ENCODE measurements at regions not wholly inside any gene's neighbourhood (a gene's known extent, or its start where the extent isn't known, plus 50 kb on each side); places are given as distances from the start of the nearest gene placed in this dataset.
A peak's percentile ranks its signal among the peaks of the same experiment; 100 is the strongest.

GRCh38 chr3:168168743-168169142, 73.0 kb upstream of the GOLIM4 start:
- no peaks in the 10 kb centered on the region for H3K27me3 ChIP-seq (ENCODE audit: low read depth)
- no peak for TF ChIP-seq CTCF (IDR thresholded peaks at IDR 0.05; ENCODE audit: borderline replicate concordance)
- H3K9me3 ChIP-seq (replicated peaks): no peaks in the 10 kb centered on the region
- DNase-seq: no peak
- intact Hi-C loops (cut with micrococcal nuclease): no loop called here
- H3K4me1 ChIP-seq: no peaks in the 10 kb centered on the region
- no peak overlapping the region for H3K4me3 ChIP-seq
- H3K36me3 ChIP-seq: no peaks in the 10 kb centered on the region
- H3K27ac ChIP-seq (replicated peaks): no peak overlapping the region

GRCh38 chr3:168165390-168166269, 69.9 kb upstream of the GOLIM4 start:
- no peak for DNase-seq
- H3K27ac ChIP-seq (replicated peaks): peak overlapping the region; percentile 49
- intact Hi-C loops (cut with micrococcal nuclease): loop anchor here (1.0 kb wide), 1 partner anchor 118 kb away; no protein-coding TSS in a partner anchor
- TF ChIP-seq CTCF (IDR thresholded peaks at IDR 0.05; ENCODE audit: borderline replicate concordance): peak; percentile 83
- no peaks in the 10 kb centered on the region for H3K27me3 ChIP-seq (ENCODE audit: low read depth)
- peak overlapping the region; percentile 32 for H3K4me3 ChIP-seq
- H3K9me3 ChIP-seq (replicated peaks): no peaks in the 10 kb centered on the region
- no peaks in the 10 kb centered on the region for H3K36me3 ChIP-seq
- H3K4me1 ChIP-seq: no peaks in the 10 kb centered on the region

- Histone ChIP-seq H3K27me3 (ENCODE audit: low read depth) (no peaks in the 10 kb centered on the region), H3K27ac (replicated peaks) (no peak overlapping the region), H3K9me3 (replicated peaks) (no peaks in the 10 kb centered on the region), H3K4me1 (no peaks in the 10 kb centered on the region), H3K36me3 (no peaks in the 10 kb centered on the region), H3K4me3 (no peak overlapping the region)
- TF ChIP-seq CTCF (IDR thresholded peaks at IDR 0.05; ENCODE audit: borderline replicate concordance): no peak
- no peak for DNase-seq
- intact Hi-C loops (cut with micrococcal nuclease): no loop called here
Observed at GRCh38 chr3:168162172-168162571, 66.4 kb upstream of the GOLIM4 start.

GRCh38 chr3:168161696-168162095, 66.0 kb upstream of the GOLIM4 start:
- H3K27ac ChIP-seq (replicated peaks): peak overlapping the region; percentile 21
- H3K4me3 ChIP-seq: no peak overlapping the region
- no peaks in the 10 kb centered on the region for H3K36me3 ChIP-seq
- DNase-seq: no peak
- no peak for TF ChIP-seq CTCF (IDR thresholded peaks at IDR 0.05; ENCODE audit: borderline replicate concordance)
- H3K27me3 ChIP-seq (ENCODE audit: low read depth): no peaks in the 10 kb centered on the region
- H3K9me3 ChIP-seq (replicated peaks): no peaks in the 10 kb centered on the region
- intact Hi-C loops (cut with micrococcal nuclease): no loop called here
- no peaks in the 10 kb centered on the region for H3K4me1 ChIP-seq

GRCh38 chr3:168157903-168158302, 62.2 kb upstream of the GOLIM4 start:
- Histone ChIP-seq H3K27ac (replicated peaks) (no peak overlapping the region), H3K4me1 (no peaks in the 10 kb centered on the region), H3K27me3 (ENCODE audit: low read depth) (no peaks in the 10 kb centered on the region), H3K4me3 (no peak overlapping the region), H3K9me3 (replicated peaks) (peaks cover 3% of the 10 kb centered on the region), H3K36me3 (no peaks in the 10 kb centered on the region)
- TF ChIP-seq CTCF (IDR thresholded peaks at IDR 0.05; ENCODE audit: borderline replicate concordance): no peak
- no peak for DNase-seq
- intact Hi-C loops (cut with micrococcal nuclease): no loop called here
